ENCODE measurements at regions not wholly inside any gene's neighbourhood (a gene's known extent, or its start where the extent isn't known, plus 50 kb on each side); places are given as distances from the start of the nearest gene placed in this dataset.

- H3K9me3 Mint-ChIP-seq, result no peaks in the 10 kb centered on the region
- no peak for DNase-seq
- intact Hi-C loops (cut with micrococcal nuclease), result no loop called here
- TF ChIP-seq CTCF (IDR thresholded peaks at IDR 0.05), result no peak
- POLR2A ChIA-PET, result no interaction called here
- no peaks in the 10 kb centered on the region for H3K36me3 Mint-ChIP-seq (ENCODE audit: low read depth)
- no peaks in the 10 kb centered on the region for H3K27me3 Mint-ChIP-seq
- peaks cover 17% of the 10 kb centered on the region for H3K4me1 Mint-ChIP-seq
- no peak for ATAC-seq (ENCODE audit: low read depth)
- no peak overlapping the region for H3K4me3 Mint-ChIP-seq
- no peak overlapping the region for H3K27ac Mint-ChIP-seq
- CTCF ChIA-PET, result interaction anchor here (0.9 kb wide), 1 partner anchor 12 kb away, joined by 3 read pairs; no protein-coding TSS in a partner anchor
Measured at GRCh38 chr1:224505454-224506093, 71.0 kb upstream of the WDR26 start.

- ATAC-seq (ENCODE audit: low read depth) (no peak), DNase-seq (no peak)
- Mint-ChIP-seq H3K4me3 (no peak overlapping the region), H3K9me3 (no peaks in the 10 kb centered on the region), H3K4me1 (peaks cover 17% of the 10 kb centered on the region), H3K27me3 (no peaks in the 10 kb centered on the region), H3K36me3 (ENCODE audit: low read depth) (no peaks in the 10 kb centered on the region), H3K27ac (no peak overlapping the region)
- no peak for TF ChIP-seq CTCF (IDR thresholded peaks at IDR 0.05)
- intact Hi-C loops (cut with micrococcal nuclease), result no loop called here
- POLR2A ChIA-PET, result no interaction called here
- CTCF ChIA-PET, result interaction anchor here (0.9 kb wide), 1 partner anchor 12 kb away, joined by 3 read pairs; no protein-coding TSS in a partner anchor
Measured at GRCh38 chr1:224506141-224506814, 71.7 kb upstream of the WDR26 start.

DNA sequence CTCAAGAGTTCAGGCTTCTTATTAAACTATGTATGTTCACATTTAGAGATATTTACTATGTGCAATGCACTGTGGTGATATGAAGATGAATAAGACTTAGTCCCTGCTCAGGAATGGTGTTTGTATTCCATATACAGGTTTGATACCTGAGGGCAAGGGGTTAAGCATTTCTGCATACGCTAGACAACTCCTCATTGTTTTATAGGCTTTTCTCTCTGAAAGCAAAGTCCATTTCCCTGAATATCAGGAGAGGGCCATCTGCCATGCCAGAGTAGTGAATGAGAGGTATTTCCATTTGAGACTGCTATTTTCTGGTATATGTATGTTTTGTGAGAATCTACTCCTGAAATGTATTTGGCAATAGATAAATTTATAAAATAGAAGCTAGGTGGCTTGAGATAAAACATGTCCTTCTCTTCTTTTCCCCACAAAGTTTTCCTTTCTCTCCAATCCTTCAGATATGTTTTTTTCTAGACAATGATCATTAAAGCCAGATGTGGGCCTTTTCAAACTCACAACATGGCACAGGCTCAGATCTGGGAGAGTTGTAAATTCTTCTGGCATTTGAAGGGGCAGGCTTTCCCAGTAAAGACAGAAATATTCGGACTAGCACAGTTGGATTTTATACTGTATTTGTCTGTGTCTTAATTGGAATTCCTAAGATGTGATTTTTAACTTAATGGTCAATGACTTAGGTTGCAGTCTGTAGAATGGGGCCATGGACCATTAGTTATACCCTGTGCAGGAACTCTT, 73.3 kb upstream of the WDR26 start:
- Mint-ChIP-seq H3K36me3 (ENCODE audit: low read depth) (no peaks in the 10 kb centered on the region), H3K9me3 (no peaks in the 10 kb centered on the region), H3K27me3 (no peaks in the 10 kb centered on the region), H3K27ac (no peak overlapping the region), H3K4me1 (peaks cover 12% of the 10 kb centered on the region), H3K4me3 (no peak overlapping the region)
- POLR2A ChIA-PET, result no interaction called here
- ATAC-seq (ENCODE audit: low read depth) (no peak), DNase-seq (no peak)
- intact Hi-C loops (cut with micrococcal nuclease), result no loop called here
- CTCF ChIA-PET, result no interaction called here
- TF ChIP-seq CTCF (IDR thresholded peaks at IDR 0.05), result no peak

DNA sequence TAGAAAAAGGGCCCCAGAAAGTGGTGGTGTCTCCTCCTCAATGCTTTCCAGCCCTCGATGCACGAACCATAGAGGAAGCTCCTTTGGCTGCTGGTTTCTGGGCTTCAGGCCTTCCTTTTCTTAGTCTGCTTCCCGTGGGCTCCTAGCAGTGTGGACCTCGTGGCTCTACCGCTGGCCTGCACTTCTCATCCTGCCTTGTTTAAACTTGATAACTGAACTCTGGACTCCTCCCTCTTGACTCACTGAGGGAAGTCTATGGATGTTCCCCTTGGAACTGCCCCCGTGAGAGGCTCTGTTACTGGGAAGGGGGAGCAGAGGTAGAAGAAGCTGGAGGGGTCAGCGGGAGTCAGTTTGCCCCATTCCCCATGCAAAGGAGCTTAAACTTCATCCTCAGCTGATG, 75.3 kb upstream of the WDR26 start:
- no peaks in the 10 kb centered on the region for H3K9me3 Mint-ChIP-seq
- H3K4me3 Mint-ChIP-seq, result no peak overlapping the region
- no peak for TF ChIP-seq CTCF (IDR thresholded peaks at IDR 0.05)
- H3K27me3 Mint-ChIP-seq, result no peaks in the 10 kb centered on the region
- no peaks in the 10 kb centered on the region for H3K36me3 Mint-ChIP-seq (ENCODE audit: low read depth)
- ChIA-PET CTCF (interaction anchor here (0.7 kb wide), 1 partner anchor 413 kb away, joined by 4 read pairs; no protein-coding TSS in a partner anchor), POLR2A (no interaction called here)
- no peak for ATAC-seq (ENCODE audit: low read depth)
- H3K4me1 Mint-ChIP-seq, result peaks cover 5% of the 10 kb centered on the region
- no peak for DNase-seq
- H3K27ac Mint-ChIP-seq, result no peak overlapping the region
- intact Hi-C loops (cut with micrococcal nuclease), result no loop called here

Data from activated B cell treated with CpG ODN at 0.5 μM for 24 hours (primary cell).